NB4 (cell line): ENCODE measurements at regions not wholly inside any gene's neighbourhood (a gene's known extent, or its start where the extent isn't known, plus 50 kb on each side); places are given as distances from the start of the nearest gene placed in this dataset.

Source experiments
- DNase-seq: peaks from one replicate; pipeline ENCODE4 v3.0.0; 2010; ENCODE audit warnings: low read depth
- H3K4me3 ChIP-seq: one replicate; pipeline ENCODE4 v1.5.1; 2011; ENCODE audit warnings: mild to moderate bottlenecking, low read depth, low read length, moderate library complexity
- CTCF ChIP-seq: IDR thresholded peaks from one replicate; pipeline ENCODE4 v1.5.1; 2012; ENCODE audit warnings: low read depth, low read length
- MAX ChIP-seq: IDR thresholded peaks from 2 replicates; pipeline ENCODE4 v1.6.1; 2011; ENCODE audit warnings: low read depth, low read length
- MYC ChIP-seq: IDR thresholded peaks from 2 replicates; pipeline ENCODE4 v1.6.1; 2011; ENCODE audit warnings: low read depth, low read length
- POLR2A ChIP-seq: IDR thresholded peaks from 2 replicates; pipeline ENCODE4 v1.6.1; 2011; ENCODE audit warnings: mild to moderate bottlenecking; ENCODE audit not compliant: insufficient read length; ENCODE audit errors: extremely low read depth

- no peak for TF ChIP-seq CTCF
- TF ChIP-seq MAX, result no peak
- TF ChIP-seq MYC, result no peak
- TF ChIP-seq POLR2A, result no peak
- DNase-seq, result no peak
- no peak overlapping the region for H3K4me3 ChIP-seq
Observed at GRCh38 chr14:70269582-70269981, 80.8 kb upstream of the SLC8A3 start.

- TF ChIP-seq MYC (no peak), MAX (no peak), CTCF (no peak)
- H3K4me3 ChIP-seq, result no peak overlapping the region
- no peak for DNase-seq
Observed at GRCh38 chr14:70268760-70269159, 80.0 kb upstream of the SLC8A3 start.

- DNase-seq, result no peak
- H3K4me3 ChIP-seq, result no peak overlapping the region
- TF ChIP-seq POLR2A (no peak), CTCF (no peak), MAX (no peak), MYC (no peak)
Observed at GRCh38 chr14:70266157-70266556, 77.4 kb upstream of the SLC8A3 start.

- TF ChIP-seq MYC (no peak), POLR2A (no peak)
- no peak for DNase-seq
- no peak overlapping the region for H3K4me3 ChIP-seq
Observed at GRCh38 chr14:70265422-70265821, 76.7 kb upstream of the SLC8A3 start.

GRCh38 chr14:70259420-70259819 lies 70.7 kb upstream of the SLC8A3 start:
- TF ChIP-seq CTCF, result no peak
- TF ChIP-seq POLR2A, result no peak
- no peak for TF ChIP-seq MYC
- no peak for TF ChIP-seq MAX
- DNase-seq, result no peak
- no peak overlapping the region for H3K4me3 ChIP-seq

- DNase-seq, result peak; percentile 33
- TF ChIP-seq CTCF (peak; percentile 56), MAX (no peak), POLR2A (no peak), MYC (no peak)
- H3K4me3 ChIP-seq, result no peak overlapping the region
Observed at GRCh38 chr14:70257526-70257925, 68.8 kb upstream of the SLC8A3 start.
